HepG2 (cell line): ENCODE measurements at regions not wholly inside any gene's neighbourhood (a gene's known extent, or its start where the extent isn't known, plus 50 kb on each side); places are given as distances from the start of the nearest gene placed in this dataset.

Experiments used
- ARID3A ChIP-seq: IDR thresholded peaks from 2 replicates; pipeline ENCODE4 v1.6.1; 2012; ENCODE audit warnings: low read depth, low read length, improper control_type of control experiment
- FOXA1 ChIP-seq, 2 experiments: fragments of 450-650 bp in 1 of 2; sonication (generic) in 1 of 2; formaldehyde crosslinking in 1 of 2; IDR thresholded peaks; 2 replicates each; pipeline versions ENCODE4 v1.4.0 to v1.6.1; 2016 to 2020; ENCODE audit warnings: missing genetic modification reagents in 1 of 2
- GABPB1 ChIP-seq: IDR thresholded peaks from 2 replicates; pipeline ENCODE4 v1.6.1; 2016; ENCODE audit warnings: mild to moderate bottlenecking, missing genetic modification reagents, moderate library complexity, missing compliant biosample characterization
- GMEB1 ChIP-seq: sonication (generic); formaldehyde crosslinking; IDR thresholded peaks from 2 replicates; pipeline ENCODE4 v1.5.1; 2020; ENCODE audit warnings: missing genetic modification reagents, mild to moderate bottlenecking, borderline replicate concordance
- IRF9 ChIP-seq: sonication (generic); formaldehyde crosslinking; IDR thresholded peaks from 2 replicates; pipeline ENCODE4 v1.8.0; 2022; ENCODE audit warnings: missing genetic modification reagents, mild to moderate bottlenecking, borderline replicate concordance
- LCORL ChIP-seq, 2 experiments: fragments of 450-650 bp in 1 of 2; sonication (generic) in 1 of 2; formaldehyde crosslinking in 1 of 2; IDR thresholded peaks; 2 replicates each; pipeline versions ENCODE4 v1.5.0 to v1.6.1; 2017 to 2020; ENCODE audit warnings: antibody characterized with exemption in 1 of 2, missing genetic modification reagents in 1 of 2
- MIER2 ChIP-seq: IDR thresholded peaks from 2 replicates; pipeline ENCODE4 v1.6.1; 2016; ENCODE audit warnings: missing biosample characterization, missing genetic modification reagents
- NFE2L1 ChIP-seq: sonication (generic); formaldehyde crosslinking; IDR thresholded peaks from 2 replicates; pipeline ENCODE4 v1.4.0; 2020; ENCODE audit warnings: missing genetic modification reagents, mild to moderate bottlenecking, borderline replicate concordance
- NR2C2 ChIP-seq: sonication (generic); formaldehyde crosslinking; IDR thresholded peaks from 2 replicates; pipeline ENCODE4 v1.4.0; 2020; ENCODE audit warnings: missing genetic modification reagents, mild to moderate bottlenecking, moderate library complexity, borderline replicate concordance
- RORA ChIP-seq: sonication (generic); formaldehyde crosslinking; IDR thresholded peaks from 2 replicates; pipeline ENCODE4 v1.5.0; 2020; ENCODE audit warnings: mild to moderate bottlenecking, missing genetic modification reagents, moderate library complexity
- SIX4 ChIP-seq: sonication (generic); formaldehyde crosslinking; IDR thresholded peaks from 2 replicates; pipeline ENCODE4 v1.4.0; 2020; ENCODE audit warnings: missing genetic modification reagents
- SMAD1 ChIP-seq: sonication (generic); formaldehyde crosslinking; IDR thresholded peaks from 2 replicates; pipeline ENCODE4 v1.4.0; 2020; ENCODE audit warnings: missing genetic modification reagents, low read depth, mild to moderate bottlenecking, borderline replicate concordance
- SRSF4 ChIP-seq: fragments of 200-400 bp; formaldehyde crosslinking; IDR thresholded peaks from one replicate; pipeline ENCODE4 v1.6.1; 2018; ENCODE audit warnings: mild to moderate bottlenecking, low read depth, low read length, moderate library complexity; ENCODE audit not compliant: poor library complexity, severe bottlenecking
- TRIM24 ChIP-seq: sonication (generic); formaldehyde crosslinking; IDR thresholded peaks from 2 replicates; pipeline ENCODE4 v1.8.0; 2022; ENCODE audit warnings: mild to moderate bottlenecking, missing genetic modification reagents
- ZBTB14 ChIP-seq: sonication (generic); formaldehyde crosslinking; IDR thresholded peaks from 2 replicates; pipeline ENCODE4 v1.4.0; 2020; ENCODE audit warnings: missing genetic modification reagents
- ZBTB8A ChIP-seq: sonication (generic); formaldehyde crosslinking; IDR thresholded peaks from 2 replicates; pipeline ENCODE4 v1.4.0; 2020; ENCODE audit warnings: mild to moderate bottlenecking, low read depth, missing genetic modification reagents, borderline replicate concordance
- ZGPAT ChIP-seq: IDR thresholded peaks from 2 replicates; pipeline ENCODE4 v1.6.1; 2016; ENCODE audit warnings: mild to moderate bottlenecking
- ZNF124 ChIP-seq: sonication (generic); formaldehyde crosslinking; IDR thresholded peaks from 2 replicates; pipeline ENCODE4 v1.4.0; 2020; ENCODE audit warnings: missing genetic modification reagents
- ZNF3 ChIP-seq: IDR thresholded peaks from 2 replicates; pipeline ENCODE4 v1.7.0; 2017; ENCODE audit warnings: inconsistent platforms
- ZNF367 ChIP-seq: sonication (generic); formaldehyde crosslinking; IDR thresholded peaks from 2 replicates; pipeline ENCODE4 v1.4.0; 2020; ENCODE audit warnings: missing genetic modification reagents, borderline replicate concordance
- ZNF431 ChIP-seq: sonication (generic); formaldehyde crosslinking; IDR thresholded peaks from 2 replicates; pipeline ENCODE4 v1.9.0; 2022; ENCODE audit warnings: missing genetic modification reagents, low read depth, mild to moderate bottlenecking, borderline replicate concordance
- ZNF564 ChIP-seq: sonication (generic); formaldehyde crosslinking; IDR thresholded peaks from 2 replicates; pipeline ENCODE4 v1.8.1; 2023; ENCODE audit warnings: mild to moderate bottlenecking, missing genetic modification reagents
- ZNF792 ChIP-seq: IDR thresholded peaks from 2 replicates; pipeline ENCODE4 v1.6.1; 2016
- TF ChIP-seq, protein P1 (sequence below): IDR thresholded peaks from 2 replicates; pipeline ENCODE4 v1.6.1; 2016; ENCODE audit warnings: missing genetic modification reagents, missing compliant biosample characterization

DNA sequence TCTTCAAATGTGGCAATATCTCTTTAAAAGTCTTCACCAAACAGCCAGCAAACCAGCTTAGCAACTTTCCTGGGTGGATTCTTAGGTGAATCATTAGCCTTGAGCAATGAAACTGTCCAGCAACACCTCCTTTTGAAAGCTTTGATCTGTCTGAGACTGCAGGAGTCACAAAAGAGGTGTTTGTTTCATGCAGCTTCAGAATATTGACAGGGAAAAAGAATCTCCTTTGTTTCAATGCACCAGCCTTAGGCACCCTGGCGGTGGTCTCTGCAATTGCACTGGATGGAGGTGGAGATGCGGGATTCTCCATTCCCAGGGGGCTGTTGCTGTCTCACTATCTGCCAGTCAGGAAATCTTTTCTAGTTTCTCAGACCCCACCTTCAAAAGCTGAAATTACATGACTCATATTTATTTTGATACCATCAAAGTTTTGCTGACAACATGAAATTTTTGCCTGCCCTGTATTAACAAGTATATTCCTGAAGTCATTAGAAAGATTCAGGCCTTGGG lies 76.0 kb upstream of the DSG1 start (continued):
- TF ChIP-seq NFE2L1 (CRISPR knock-in tag) (no peak), GMEB1 (CRISPR knock-in tag) (no peak), ZNF367 (CRISPR knock-in tag) (no peak), SMAD1 (CRISPR knock-in tag) (no peak), ARID3A (peak; percentile 80), FOXA1 (IDR thresholded peaks at IDR 0.05) (no peak), FOXA1 (CRISPR knock-in tag; IDR thresholded peaks at IDR 0.05) (peak; percentile 69), IRF9 (no peak), RORA (CRISPR knock-in tag) (no peak), ZNF431 (CRISPR knock-in tag) (no peak), ZBTB14 (no peak), TRIM24 (CRISPR knock-in tag) (no peak), GABPB1 (CRISPR knock-in tag) (no peak), ZBTB8A (CRISPR knock-in tag) (no peak), NR2C2 (CRISPR knock-in tag) (no peak), SRSF4 (no peak), ZNF124 (CRISPR knock-in tag) (no peak), LCORL (IDR thresholded peaks at IDR 0.05) (no peak), LCORL (CRISPR knock-in tag; IDR thresholded peaks at IDR 0.05) (no peak), MIER2 (peak; percentile 58; the same call in 1 of the 2 replicates), ZGPAT (peak; percentile 87), ZNF3 (CRISPR knock-in tag) (no peak), ZNF792 (CRISPR knock-in tag) (peak; percentile 60; the same call in 1 of the 2 replicates), ZNF564 (CRISPR knock-in tag) (no peak), SIX4 (CRISPR knock-in tag) (no peak)
- TF ChIP-seq, protein P1, sequence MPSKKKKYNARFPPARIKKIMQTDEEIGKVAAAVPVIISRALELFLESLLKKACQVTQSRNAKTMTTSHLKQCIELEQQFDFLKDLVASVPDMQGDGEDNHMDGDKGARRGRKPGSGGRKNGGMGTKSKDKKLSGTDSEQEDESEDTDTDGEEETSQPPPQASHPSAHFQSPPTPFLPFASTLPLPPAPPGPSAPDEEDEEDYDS, result peak; percentile 56; the same call in 1 of the 2 replicates
